IPS DF 6.9 (cell line): ENCODE measurements at regions not wholly inside any gene's neighbourhood (a gene's known extent, or its start where the extent isn't known, plus 50 kb on each side); places are given as distances from the start of the nearest gene placed in this dataset.

Experiments
- DNase-seq: peaks from one replicate; pipeline ENCODE4 v3.0.0-alpha.2; 2013; ENCODE audit warnings: low read depth, low spot score
- H3K27ac ChIP-seq: one replicate; pipeline ENCODE4 v1.5.1; 2013; ENCODE audit warnings: low read length, control low read depth
- H3K27me3 ChIP-seq: 2 replicates; pipeline ENCODE4 v1.6.1; 2013; ENCODE audit warnings: mild to moderate bottlenecking, low read length; ENCODE audit not compliant: control insufficient read depth, insufficient read depth
- H3K36me3 ChIP-seq: 2 replicates; pipeline ENCODE4 v1.6.1; 2013; ENCODE audit warnings: low read length; ENCODE audit not compliant: control insufficient read depth, insufficient read depth
- H3K4me1 ChIP-seq: 2 replicates; pipeline ENCODE4 v1.6.1; 2013; ENCODE audit warnings: low read length; ENCODE audit not compliant: control insufficient read depth, insufficient read depth
- H3K4me3 ChIP-seq: 2 replicates; pipeline ENCODE4 v1.5.1; 2013; ENCODE audit warnings: mild to moderate bottlenecking, low read length
- H3K9me3 ChIP-seq: 2 replicates; pipeline ENCODE4 v1.6.1; 2013; ENCODE audit warnings: low read length, inconsistent platforms; ENCODE audit not compliant: control insufficient read depth, insufficient read depth
- WGBS: extraction: QIAGEN DNeasy Blood & Tissue Kit; methylation state at CpG from one replicate; pipeline ENCODE4 v1.1.7; 2013; ENCODE audit warnings: mixed read lengths, missing lambda C conversion rate; ENCODE audit not compliant: insufficient read length, insufficient coverage; 5-methylcytosine and 5-hydroxymethylcytosine counted together

- H3K4me1 ChIP-seq, result no peaks in the 10 kb centered on the region
- H3K4me3 ChIP-seq, result peak overlapping the region; percentile 42; the same call in 1 of the 2 replicates
- WGBS, result no CpG with 5 or more reads among the region's 81 CpGs
- H3K27ac ChIP-seq, result no peak overlapping the region
- H3K27me3 ChIP-seq, result peaks cover 14% of the 10 kb centered on the region
- no peaks in the 10 kb centered on the region for H3K9me3 ChIP-seq
- H3K36me3 ChIP-seq, result no peaks in the 10 kb centered on the region
- no peak for DNase-seq
Observed at GRCh38 chr1:98053471-98054366, 132.9 kb upstream of the DPYD start.

GRCh38 chr1:98051065-98051675, 130.3 kb upstream of the DPYD start:
- peaks cover 26% of the 10 kb centered on the region for H3K27me3 ChIP-seq
- H3K36me3 ChIP-seq, result no peaks in the 10 kb centered on the region
- H3K4me3 ChIP-seq, result no peak overlapping the region
- no CpG with 5 or more reads among the region's 1 CpG for WGBS
- H3K9me3 ChIP-seq, result no peaks in the 10 kb centered on the region
- no peak overlapping the region for H3K27ac ChIP-seq
- H3K4me1 ChIP-seq, result no peaks in the 10 kb centered on the region
- no peak for DNase-seq

- no CpG with 5 or more reads among the region's 24 CpGs for WGBS
- no peak for DNase-seq
- peaks cover 38% of the 10 kb centered on the region for H3K27me3 ChIP-seq
- H3K4me1 ChIP-seq, result peaks cover 3% of the 10 kb centered on the region; the same call in 1 of the 2 replicates
- H3K9me3 ChIP-seq, result no peaks in the 10 kb centered on the region
- H3K36me3 ChIP-seq, result no peaks in the 10 kb centered on the region; the same call in 1 of the 2 replicates
- H3K27ac ChIP-seq, result no peak overlapping the region
- no peak overlapping the region; the same call in 1 of the 2 replicates for H3K4me3 ChIP-seq
Observed at GRCh38 chr1:98049370-98050135, 128.7 kb upstream of the DPYD start.

GRCh38 chr1:98048751-98049325, 128.0 kb upstream of the DPYD start:
- no peak for DNase-seq
- no peaks in the 10 kb centered on the region for H3K9me3 ChIP-seq
- peaks cover 5% of the 10 kb centered on the region; the same call in 1 of the 2 replicates for H3K4me1 ChIP-seq
- H3K27me3 ChIP-seq, result peaks cover 45% of the 10 kb centered on the region
- no peaks in the 10 kb centered on the region; the same call in 1 of the 2 replicates for H3K36me3 ChIP-seq
- WGBS, result no CpG with 5 or more reads among the region's 16 CpGs
- peak overlapping the region; percentile 2; the same call in 1 of the 2 replicates for H3K4me3 ChIP-seq
- H3K27ac ChIP-seq, result no peak overlapping the region

- WGBS, result no CpG with 5 or more reads among the region's 15 CpGs
- Histone ChIP-seq H3K27me3 (peaks cover 46% of the 10 kb centered on the region), H3K4me1 (peaks cover 5% of the 10 kb centered on the region; the same call in 1 of the 2 replicates), H3K27ac (no peak overlapping the region), H3K4me3 (peak overlapping the region; percentile 2; the same call in 1 of the 2 replicates), H3K9me3 (no peaks in the 10 kb centered on the region), H3K36me3 (no peaks in the 10 kb centered on the region; the same call in 1 of the 2 replicates)
- DNase-seq, result no peak
Observed at GRCh38 chr1:98048244-98048643, 127.4 kb upstream of the DPYD start.

- Histone ChIP-seq H3K27me3 (peaks cover 46% of the 10 kb centered on the region), H3K27ac (no peak overlapping the region), H3K4me1 (peaks cover 5% of the 10 kb centered on the region; the same call in 1 of the 2 replicates), H3K9me3 (no peaks in the 10 kb centered on the region), H3K4me3 (no peak overlapping the region), H3K36me3 (no peaks in the 10 kb centered on the region; the same call in 1 of the 2 replicates)
- DNase-seq, result no peak
- WGBS, result no CpG with 5 or more reads among the region's 1 CpG
Observed at GRCh38 chr1:98047171-98047570, 126.3 kb upstream of the DPYD start.

GRCh38 chr1:98045767-98046641, 125.2 kb upstream of the DPYD start:
- no peaks in the 10 kb centered on the region for H3K9me3 ChIP-seq
- peaks cover 46% of the 10 kb centered on the region for H3K27me3 ChIP-seq
- no peaks in the 10 kb centered on the region; the same call in 1 of the 2 replicates for H3K36me3 ChIP-seq
- H3K27ac ChIP-seq, result no peak overlapping the region
- no CpG with 5 or more reads among the region's 51 CpGs for WGBS
- peak overlapping the region; percentile 56; the same call in 1 of the 2 replicates for H3K4me3 ChIP-seq
- DNase-seq, result no peak
- H3K4me1 ChIP-seq, result peaks cover 5% of the 10 kb centered on the region; the same call in 1 of the 2 replicates

GRCh38 chr1:98045211-98045766, 124.5 kb upstream of the DPYD start:
- H3K4me1 ChIP-seq, result peaks cover 5% of the 10 kb centered on the region; the same call in 1 of the 2 replicates
- peaks cover 46% of the 10 kb centered on the region for H3K27me3 ChIP-seq
- no peak for DNase-seq
- H3K27ac ChIP-seq, result no peak overlapping the region
- H3K9me3 ChIP-seq, result no peaks in the 10 kb centered on the region
- WGBS, result no CpG with 5 or more reads among the region's 48 CpGs
- H3K4me3 ChIP-seq, result peak overlapping the region; percentile 56; the same call in 1 of the 2 replicates
- H3K36me3 ChIP-seq, result no peaks in the 10 kb centered on the region; the same call in 1 of the 2 replicates

- WGBS, result no CpG with 5 or more reads among the region's 16 CpGs
- H3K9me3 ChIP-seq, result no peaks in the 10 kb centered on the region
- no peaks in the 10 kb centered on the region; the same call in 1 of the 2 replicates for H3K36me3 ChIP-seq
- no peak for DNase-seq
- peaks cover 5% of the 10 kb centered on the region; the same call in 1 of the 2 replicates for H3K4me1 ChIP-seq
- peaks cover 42% of the 10 kb centered on the region for H3K27me3 ChIP-seq
- peak overlapping the region; percentile 56; the same call in 1 of the 2 replicates for H3K4me3 ChIP-seq
- H3K27ac ChIP-seq, result no peak overlapping the region
Observed at GRCh38 chr1:98044766-98045165, 123.9 kb upstream of the DPYD start.
